Stimulated activated naive CD8-positive, alpha-beta T cell treated with anti-CD3 and anti-CD28 coated beads, Interleukin-15, amount 100 ng/mL, for 72 hours (primary cell): ENCODE measurements at regions not wholly inside any gene's neighbourhood (a gene's known extent, or its start where the extent isn't known, plus 50 kb on each side); places are given as distances from the start of the nearest gene placed in this dataset.

ENCODE experiments used
- ATAC-seq: fragments of 150-1000 bp; cut with Tn5 transposase; 2 replicates; pipeline ENCODE4 v1.10.0; 2021; ENCODE audit warnings: mild to moderate bottlenecking, moderate library complexity
- DNase-seq, 2 donors: peaks; one replicate each; pipeline ENCODE4 v3.0.0; 2021 to 2022
- H3K27ac Mint-ChIP-seq, 2 donors: one replicate each; pipeline ENCODE4 v1.8.0; 2022; ENCODE audit warnings: mild to moderate bottlenecking in 2 of 2, mixed read lengths in 2 of 2, moderate library complexity in 2 of 2
- H3K27me3 Mint-ChIP-seq: one replicate; pipeline ENCODE4 v1.8.0; 2022; ENCODE audit warnings: mixed read lengths
- H3K4me1 Mint-ChIP-seq: one replicate; pipeline ENCODE4 v1.8.0; 2022; ENCODE audit warnings: mild to moderate bottlenecking, mixed read lengths
- H3K4me3 Mint-ChIP-seq, 2 donors: one replicate each; pipeline ENCODE4 v1.8.0; 2022; ENCODE audit warnings: mild to moderate bottlenecking in 2 of 2, mixed read lengths in 2 of 2, moderate library complexity in 1 of 2
- H3K9me3 Mint-ChIP-seq, 2 donors: one replicate each; pipeline ENCODE4 v1.8.0; 2022; ENCODE audit warnings: mixed read lengths in 2 of 2

DNA sequence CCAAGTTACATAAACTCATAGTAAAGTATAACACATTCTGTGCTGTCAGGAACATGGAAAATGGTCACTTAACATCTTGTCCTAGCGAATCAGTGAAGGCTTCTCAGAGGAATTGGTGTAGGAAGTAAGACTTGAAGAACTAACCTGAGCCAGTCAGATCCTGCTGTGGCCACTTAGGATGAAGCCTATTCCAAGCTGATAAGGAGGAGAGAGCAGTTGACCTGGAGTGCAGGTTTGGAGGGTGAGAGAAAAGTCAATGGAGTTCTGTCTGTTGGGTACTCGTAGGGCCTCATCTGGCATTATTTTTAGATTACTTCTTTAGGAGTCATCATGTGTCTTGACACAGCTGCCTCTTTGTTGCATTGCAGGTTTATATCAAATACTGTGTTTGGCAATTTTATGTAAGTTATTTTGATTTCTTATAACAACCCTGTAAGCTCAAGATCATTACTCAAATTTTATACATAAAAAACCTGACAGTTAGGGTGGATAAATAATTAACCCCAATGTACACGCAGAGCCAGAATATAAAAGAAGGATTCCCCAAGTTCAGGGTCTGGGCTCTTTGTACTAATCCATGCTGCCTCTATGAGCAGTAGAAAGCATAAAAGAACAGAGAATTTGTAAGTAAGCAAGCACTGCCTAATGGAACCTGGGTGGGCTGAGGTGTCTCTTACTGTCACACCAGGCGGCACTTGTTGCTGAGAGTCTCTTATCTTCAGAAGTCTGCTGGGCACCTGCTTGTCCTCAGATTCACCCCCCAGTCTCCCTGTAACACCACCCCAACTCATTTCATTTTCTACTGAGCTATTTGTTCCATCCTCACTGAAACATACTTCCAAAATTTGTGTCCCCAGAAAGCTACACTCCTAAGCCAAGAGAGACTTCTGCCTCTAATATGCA lies 252.1 kb upstream of the NT5C1B start:
- H3K9me3 Mint-ChIP-seq = no peaks in the 10 kb centered on the region
- ATAC-seq (no peak), DNase-seq (no peak)
- no peaks in the 10 kb centered on the region for H3K27me3 Mint-ChIP-seq
- no peak overlapping the region for H3K27ac Mint-ChIP-seq
- H3K4me3 Mint-ChIP-seq = no peak overlapping the region
- H3K4me1 Mint-ChIP-seq = no peaks in the 10 kb centered on the region

- H3K4me1 Mint-ChIP-seq = no peaks in the 10 kb centered on the region
- H3K27ac Mint-ChIP-seq = no peak overlapping the region
- no peak overlapping the region for H3K4me3 Mint-ChIP-seq
- DNase-seq (no peak), ATAC-seq (no peak)
- no peaks in the 10 kb centered on the region for H3K9me3 Mint-ChIP-seq
- no peaks in the 10 kb centered on the region for H3K27me3 Mint-ChIP-seq
These were observed 247.9 kb upstream of the NT5C1B start for GRCh38 chr2:18837240-18837639.

- ATAC-seq (no peak), DNase-seq (no peak)
- H3K27me3 Mint-ChIP-seq = no peaks in the 10 kb centered on the region
- no peaks in the 10 kb centered on the region for H3K4me1 Mint-ChIP-seq
- H3K9me3 Mint-ChIP-seq = no peaks in the 10 kb centered on the region
- no peak overlapping the region for H3K27ac Mint-ChIP-seq
- H3K4me3 Mint-ChIP-seq = no peak overlapping the region
These were observed 247.1 kb upstream of the NT5C1B start for GRCh38 chr2:18836436-18836835.

GRCh38 chr2:18835787-18836186 lies 246.4 kb upstream of the NT5C1B start:
- H3K27ac Mint-ChIP-seq = no peak overlapping the region
- DNase-seq = no peak
- no peak for ATAC-seq
- H3K9me3 Mint-ChIP-seq = no peaks in the 10 kb centered on the region
- H3K4me1 Mint-ChIP-seq = no peaks in the 10 kb centered on the region
- no peak overlapping the region for H3K4me3 Mint-ChIP-seq
- no peaks in the 10 kb centered on the region for H3K27me3 Mint-ChIP-seq

DNA sequence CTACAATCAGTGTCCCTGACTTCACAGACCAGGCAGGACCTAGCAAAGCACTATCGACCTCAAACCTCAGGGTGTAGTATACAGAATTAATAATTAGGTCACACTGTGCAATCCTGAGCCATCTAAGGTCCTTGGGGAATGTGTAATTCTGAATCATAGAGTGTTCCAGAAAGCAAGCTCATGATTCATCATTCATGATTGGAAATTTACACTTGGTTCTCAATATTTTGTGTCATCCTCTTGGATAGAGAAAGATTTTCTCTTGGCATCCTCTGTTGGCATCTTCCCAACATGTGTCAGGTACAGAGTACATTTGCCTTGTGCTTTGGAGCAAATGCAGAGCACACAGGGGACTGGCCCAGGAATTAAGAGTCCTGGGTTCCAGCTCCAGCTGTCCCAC lies 245.0 kb upstream of the NT5C1B start:
- DNase-seq = no peak
- Mint-ChIP-seq H3K4me3 (no peak overlapping the region), H3K4me1 (no peaks in the 10 kb centered on the region), H3K9me3 (no peaks in the 10 kb centered on the region), H3K27me3 (no peaks in the 10 kb centered on the region), H3K27ac (no peak overlapping the region)
- no peak for ATAC-seq

- Mint-ChIP-seq H3K9me3 (no peaks in the 10 kb centered on the region), H3K4me1 (no peaks in the 10 kb centered on the region), H3K27ac (no peak overlapping the region), H3K4me3 (no peak overlapping the region), H3K27me3 (no peaks in the 10 kb centered on the region)
- DNase-seq = no peak
- no peak for ATAC-seq
These were observed 244.6 kb upstream of the NT5C1B start for GRCh38 chr2:18833941-18834340.

GRCh38 chr2:18831916-18832510 lies 242.6 kb upstream of the NT5C1B start:
- ATAC-seq = no peak
- H3K4me3 Mint-ChIP-seq = no peak overlapping the region
- H3K4me1 Mint-ChIP-seq = no peaks in the 10 kb centered on the region
- no peak overlapping the region for H3K27ac Mint-ChIP-seq
- no peaks in the 10 kb centered on the region for H3K9me3 Mint-ChIP-seq
- no peaks in the 10 kb centered on the region for H3K27me3 Mint-ChIP-seq
- no peak for DNase-seq

GRCh38 chr2:18830962-18831361 lies 241.6 kb upstream of the NT5C1B start:
- DNase-seq = no peak
- Mint-ChIP-seq H3K4me3 (no peak overlapping the region), H3K27me3 (no peaks in the 10 kb centered on the region), H3K4me1 (no peaks in the 10 kb centered on the region), H3K27ac (no peak overlapping the region), H3K9me3 (no peaks in the 10 kb centered on the region)
- no peak for ATAC-seq

DNA sequence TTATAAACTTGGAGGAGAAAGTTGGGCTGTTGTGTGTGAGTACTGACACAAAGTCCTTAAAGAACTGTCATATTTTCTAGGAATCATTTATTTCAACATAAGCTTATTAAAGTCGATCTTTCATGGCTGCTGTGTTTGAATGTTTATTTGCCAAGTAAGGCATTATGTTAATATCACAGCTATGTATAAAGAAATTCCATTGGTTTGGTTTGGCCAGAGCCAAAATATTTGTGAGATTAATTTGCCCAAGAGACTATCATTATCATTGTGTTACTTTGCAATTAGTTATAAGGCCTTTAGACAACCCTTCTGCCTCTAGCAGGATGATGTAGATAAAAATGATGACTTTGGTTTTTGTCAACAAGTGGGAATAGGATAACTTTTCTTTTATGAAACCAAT lies 240.6 kb upstream of the NT5C1B start:
- Mint-ChIP-seq H3K4me1 (no peaks in the 10 kb centered on the region), H3K9me3 (no peaks in the 10 kb centered on the region), H3K27ac (no peak overlapping the region), H3K4me3 (no peak overlapping the region), H3K27me3 (no peaks in the 10 kb centered on the region)
- DNase-seq = no peak
- ATAC-seq = no peak

DNA sequence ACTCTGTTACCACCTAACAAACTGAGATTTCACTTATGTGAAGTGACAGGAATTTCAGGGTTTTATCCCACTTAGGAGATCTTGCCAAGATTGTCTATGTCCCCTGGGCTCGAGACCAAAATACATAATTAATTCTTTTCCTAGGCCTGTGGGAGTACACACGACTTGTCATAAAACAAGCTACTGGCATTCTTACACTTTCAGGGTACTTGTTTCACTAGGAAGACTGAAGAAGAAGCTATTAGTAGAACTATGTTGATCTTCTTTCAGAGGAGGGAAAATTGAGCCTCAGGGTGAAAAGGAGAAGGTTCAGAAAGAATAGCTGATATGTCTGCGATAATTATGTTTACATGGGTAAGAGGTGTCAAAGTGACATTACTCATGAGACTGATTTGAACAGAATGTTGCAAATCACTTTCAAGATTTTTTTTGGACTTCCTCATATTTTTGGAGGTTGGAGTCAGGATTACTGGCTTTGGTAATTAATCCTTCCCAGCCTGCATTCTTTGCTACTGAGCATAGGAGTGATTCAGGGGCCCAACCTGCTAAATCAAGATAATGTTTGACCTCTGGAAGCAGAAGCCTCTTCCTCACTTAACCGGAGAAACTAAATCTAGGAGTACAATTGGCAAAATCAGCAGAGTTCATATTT lies 240.0 kb upstream of the NT5C1B start:
- Mint-ChIP-seq H3K4me3 (no peak overlapping the region), H3K4me1 (no peaks in the 10 kb centered on the region), H3K27ac (no peak overlapping the region), H3K9me3 (no peaks in the 10 kb centered on the region), H3K27me3 (no peaks in the 10 kb centered on the region)
- no peak for ATAC-seq
- DNase-seq = no peak

DNA sequence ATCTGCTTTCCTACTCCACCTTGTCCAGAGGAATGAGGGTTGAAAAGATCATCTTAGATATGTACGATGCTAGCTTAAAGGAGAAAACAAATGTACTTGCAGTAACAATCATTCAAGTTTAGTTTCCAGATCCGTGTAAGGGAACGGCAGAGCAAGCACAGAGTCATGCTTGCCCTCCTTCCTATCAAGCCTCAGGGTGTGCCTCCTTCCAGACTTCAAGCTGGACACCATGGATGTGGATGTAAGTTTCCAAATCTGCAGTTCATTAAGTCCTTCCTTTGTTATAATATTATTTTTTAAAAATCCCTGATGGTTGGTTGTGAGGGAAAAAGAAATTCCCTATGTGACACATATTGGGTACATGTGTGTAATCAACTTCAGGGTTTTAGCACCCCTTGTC lies 238.9 kb upstream of the NT5C1B start:
- Mint-ChIP-seq H3K4me1 (no peaks in the 10 kb centered on the region), H3K27ac (no peak overlapping the region), H3K27me3 (no peaks in the 10 kb centered on the region), H3K4me3 (no peak overlapping the region), H3K9me3 (peaks cover 0 to 4% of the 10 kb centered on the region in 2 donors)
- no peak for ATAC-seq
- DNase-seq = no peak

DNA sequence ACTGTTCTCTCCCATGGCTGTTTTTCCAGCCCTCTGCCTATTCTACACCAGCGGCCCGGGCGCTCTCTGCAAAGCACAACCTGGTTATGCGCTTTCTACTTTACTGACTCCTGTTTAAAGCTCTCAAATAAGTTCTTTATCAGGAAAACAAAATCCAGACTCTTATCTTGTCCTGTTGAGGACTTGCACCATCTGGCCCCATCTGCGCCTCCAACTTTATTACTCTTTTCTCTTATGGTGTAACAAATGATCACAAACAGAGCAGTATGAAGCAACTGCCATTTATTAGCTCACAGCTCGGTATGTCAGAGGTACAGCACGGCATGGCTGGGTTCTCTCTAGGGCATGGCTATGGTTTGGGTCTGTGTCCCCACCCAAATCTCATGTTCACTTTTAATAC lies 236.5 kb upstream of the NT5C1B start:
- no peaks in the 10 kb centered on the region for H3K4me1 Mint-ChIP-seq
- no peak for ATAC-seq

DNA sequence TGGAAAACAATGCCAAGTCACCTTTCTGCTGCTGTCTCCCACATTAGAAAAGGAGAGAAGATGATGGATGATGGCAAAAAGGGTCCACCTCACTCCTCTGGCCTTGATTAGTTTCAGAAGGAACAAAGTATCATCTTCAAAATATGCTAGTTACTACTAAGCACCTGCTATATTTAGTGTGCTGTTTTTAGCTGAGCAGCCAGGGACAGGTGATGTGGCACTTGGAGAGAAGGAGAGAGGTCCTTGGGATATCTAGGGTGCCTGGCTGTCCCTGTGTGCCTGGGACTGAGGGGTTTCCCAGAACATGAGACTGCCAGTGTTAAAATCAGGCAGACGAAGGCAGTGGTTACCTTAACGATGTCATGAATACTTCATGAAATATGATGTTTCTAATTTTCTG lies 235.5 kb upstream of the NT5C1B start:
- DNase-seq = no peak
- peaks cover 0 to 4% of the 10 kb centered on the region in 2 donors for H3K9me3 Mint-ChIP-seq
- no peaks in the 10 kb centered on the region for H3K4me1 Mint-ChIP-seq
- no peaks in the 10 kb centered on the region for H3K27me3 Mint-ChIP-seq
- no peak for ATAC-seq
- H3K4me3 Mint-ChIP-seq = no peak overlapping the region
- H3K27ac Mint-ChIP-seq = peak overlapping the region in 1 of 2 donors; percentile 54

More for the DNA sequence above, 236.5 kb upstream of the NT5C1B start:
- Mint-ChIP-seq H3K4me3 (no peak overlapping the region), H3K9me3 (peaks cover 0 to 4% of the 10 kb centered on the region in 2 donors), H3K27me3 (no peaks in the 10 kb centered on the region), H3K27ac (no peak overlapping the region)
- DNase-seq = no peak

DNA sequence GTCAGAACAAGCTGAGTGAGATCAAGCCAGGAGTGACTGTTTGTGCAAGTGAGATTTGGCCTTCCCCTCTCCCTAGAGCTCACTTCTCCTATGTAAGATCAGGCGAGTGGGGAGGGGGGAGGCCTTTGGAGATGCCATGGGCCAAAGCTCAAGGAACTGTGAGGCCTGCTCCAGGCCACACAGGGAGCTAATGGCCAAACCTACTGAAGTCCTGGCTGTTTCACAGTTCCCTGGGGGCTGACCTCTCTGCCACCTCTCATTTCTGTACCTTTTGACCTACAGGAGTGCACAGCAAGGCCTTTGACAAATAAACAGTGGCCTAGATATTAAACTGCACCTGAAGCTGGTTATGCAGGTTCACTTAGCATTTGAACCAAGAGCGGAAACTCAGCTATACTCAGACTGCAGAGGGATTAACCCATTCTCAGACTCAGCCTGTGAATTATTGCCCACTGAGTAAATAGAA lies 235.0 kb upstream of the NT5C1B start:
- DNase-seq = no peak
- Mint-ChIP-seq H3K27ac (no peak overlapping the region), H3K9me3 (peaks cover 0 to 4% of the 10 kb centered on the region in 2 donors), H3K4me1 (no peaks in the 10 kb centered on the region), H3K27me3 (no peaks in the 10 kb centered on the region), H3K4me3 (no peak overlapping the region)
- ATAC-seq = no peak

- Mint-ChIP-seq H3K27ac (no peak overlapping the region), H3K4me3 (no peak overlapping the region), H3K27me3 (no peaks in the 10 kb centered on the region), H3K4me1 (no peaks in the 10 kb centered on the region), H3K9me3 (peaks cover 0 to 4% of the 10 kb centered on the region in 2 donors)
- ATAC-seq (no peak), DNase-seq (no peak)
These were observed 232.1 kb upstream of the NT5C1B start for GRCh38 chr2:18821431-18821830.

DNA sequence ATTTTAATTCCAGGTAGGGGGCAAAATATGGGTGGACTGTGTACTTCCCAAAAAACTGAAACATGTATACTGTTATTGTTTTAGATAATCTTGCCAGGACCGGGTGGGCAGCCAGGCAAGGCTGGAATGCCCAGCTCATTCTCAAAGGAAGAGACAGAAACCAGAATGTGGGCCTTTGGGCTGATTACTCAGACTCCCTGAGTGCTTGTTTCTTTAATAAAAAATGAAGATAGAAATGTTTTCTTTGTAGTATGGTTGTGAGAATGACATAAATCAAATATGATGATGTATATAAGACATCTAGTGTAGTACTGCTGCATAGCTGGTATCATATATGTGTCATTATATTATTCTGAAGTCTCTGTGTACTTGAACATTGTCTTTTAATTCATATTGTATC lies 231.6 kb upstream of the NT5C1B start:
- H3K27ac Mint-ChIP-seq = no peak overlapping the region
- peaks cover 0 to 4% of the 10 kb centered on the region in 2 donors for H3K9me3 Mint-ChIP-seq
- DNase-seq (no peak), ATAC-seq (no peak)
- no peaks in the 10 kb centered on the region for H3K4me1 Mint-ChIP-seq
- no peak overlapping the region for H3K4me3 Mint-ChIP-seq
- H3K27me3 Mint-ChIP-seq = no peaks in the 10 kb centered on the region
